ENCODE measurements at regions not wholly inside any gene's neighbourhood (a gene's known extent, or its start where the extent isn't known, plus 50 kb on each side); places are given as distances from the start of the nearest gene placed in this dataset.

GRCh38 chr4:157421365-157421764 lies 200.8 kb downstream of the GRIA2 start:
- TF ChIP-seq, protein P1, sequence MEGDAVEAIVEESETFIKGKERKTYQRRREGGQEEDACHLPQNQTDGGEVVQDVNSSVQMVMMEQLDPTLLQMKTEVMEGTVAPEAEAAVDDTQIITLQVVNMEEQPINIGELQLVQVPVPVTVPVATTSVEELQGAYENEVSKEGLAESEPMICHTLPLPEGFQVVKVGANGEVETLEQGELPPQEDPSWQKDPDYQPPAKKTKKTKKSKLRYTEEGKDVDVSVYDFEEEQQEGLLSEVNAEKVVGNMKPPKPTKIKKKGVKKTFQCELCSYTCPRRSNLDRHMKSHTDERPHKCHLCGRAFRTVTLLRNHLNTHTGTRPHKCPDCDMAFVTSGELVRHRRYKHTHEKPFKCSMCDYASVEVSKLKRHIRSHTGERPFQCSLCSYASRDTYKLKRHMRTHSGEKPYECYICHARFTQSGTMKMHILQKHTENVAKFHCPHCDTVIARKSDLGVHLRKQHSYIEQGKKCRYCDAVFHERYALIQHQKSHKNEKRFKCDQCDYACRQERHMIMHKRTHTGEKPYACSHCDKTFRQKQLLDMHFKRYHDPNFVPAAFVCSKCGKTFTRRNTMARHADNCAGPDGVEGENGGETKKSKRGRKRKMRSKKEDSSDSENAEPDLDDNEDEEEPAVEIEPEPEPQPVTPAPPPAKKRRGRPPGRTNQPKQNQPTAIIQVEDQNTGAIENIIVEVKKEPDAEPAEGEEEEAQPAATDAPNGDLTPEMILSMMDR (IDR thresholded peaks at IDR 0.05): no peak
- TF ChIP-seq POLR2A (IDR thresholded peaks at IDR 0.05): no peak

Measured in uterus (tissue), 2 donors.